ENCODE measurements at regions not wholly inside any gene's neighbourhood (a gene's known extent, or its start where the extent isn't known, plus 50 kb on each side); places are given as distances from the start of the nearest gene placed in this dataset.

DNA sequence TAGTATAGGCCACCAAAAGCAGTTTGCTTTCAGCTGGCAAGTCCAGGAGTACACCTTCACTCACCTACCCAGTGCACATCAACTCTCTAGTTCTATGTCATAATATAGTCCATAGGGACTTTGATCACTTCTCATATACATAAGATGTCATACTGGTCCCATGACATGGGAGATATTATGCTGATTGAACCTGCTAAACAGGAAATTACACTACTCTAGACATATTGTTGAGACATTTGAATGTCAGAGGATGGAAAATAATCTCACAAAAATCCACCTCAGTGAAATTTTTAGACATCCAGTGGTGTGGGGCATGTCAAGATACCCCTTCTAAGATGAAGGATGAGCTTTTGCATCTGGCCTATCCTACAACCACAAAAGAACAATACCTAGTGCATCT, 322.5 kb downstream of the EN1 start:
- H3K4me3 ChIP-seq (ENCODE audit: insufficient read length, low read depth) = no peak overlapping the region
- no peak for DNase-seq (ENCODE audit: low read depth, low spot score)

DNA sequence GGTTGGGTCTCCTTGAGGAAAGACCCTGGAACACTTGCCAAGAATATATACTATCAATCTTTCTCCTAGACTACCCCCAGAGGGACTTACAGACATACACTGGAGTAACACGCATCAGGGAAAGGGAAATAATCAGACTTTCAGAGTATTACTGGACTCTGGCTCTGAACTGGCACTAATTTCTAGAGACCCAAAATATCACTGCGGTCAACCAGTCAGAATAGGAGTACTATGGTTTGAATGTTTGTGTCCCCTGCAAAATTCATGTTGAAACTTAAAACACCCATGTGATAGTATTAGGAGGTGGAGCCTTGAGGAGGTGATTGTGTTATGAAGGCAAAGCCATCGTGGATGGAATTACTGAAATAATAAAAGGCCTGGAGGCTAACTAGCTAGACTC, 323.7 kb downstream of the EN1 start:
- no peaks in the 10 kb centered on the region for H3K4me1 ChIP-seq (ENCODE audit: insufficient read depth, insufficient read length)
- H3K4me3 ChIP-seq (ENCODE audit: insufficient read length, low read depth) = no peak overlapping the region
- no peak overlapping the region for H3K9ac ChIP-seq (ENCODE audit: insufficient read length, low read depth)
- H3K9me3 ChIP-seq (ENCODE audit: insufficient read depth, low read length) = peaks cover 47% of the 10 kb centered on the region
- no peaks in the 10 kb centered on the region for H3K27me3 ChIP-seq (ENCODE audit: insufficient read depth, insufficient read length)
- TF ChIP-seq YY1 (IDR thresholded peaks at IDR 0.05; ENCODE audit: insufficient read depth, insufficient read length) (no peak), SUZ12 (IDR thresholded peaks at IDR 0.05; ENCODE audit: extremely low read depth, insufficient read depth, insufficient read length) (no peak), ZNF274 (IDR thresholded peaks at IDR 0.05; ENCODE audit: low read depth, low read length) (no peak)
- DNase-seq (ENCODE audit: low read depth, low spot score) = no peak
- no peaks in the 10 kb centered on the region for H3K36me3 ChIP-seq (ENCODE audit: insufficient read depth, insufficient read length, low read length)

More for the DNA sequence above, 322.5 kb downstream of the EN1 start:
- TF ChIP-seq ZNF274 (IDR thresholded peaks at IDR 0.05; ENCODE audit: low read depth, low read length) (no peak), SUZ12 (IDR thresholded peaks at IDR 0.05; ENCODE audit: extremely low read depth, insufficient read depth, insufficient read length) (no peak), YY1 (IDR thresholded peaks at IDR 0.05; ENCODE audit: insufficient read depth, insufficient read length) (no peak)
- Histone ChIP-seq H3K27me3 (ENCODE audit: insufficient read depth, insufficient read length) (no peaks in the 10 kb centered on the region), H3K9me3 (ENCODE audit: insufficient read depth, low read length) (peaks cover 36% of the 10 kb centered on the region), H3K9ac (ENCODE audit: insufficient read length, low read depth) (no peak overlapping the region), H3K4me1 (ENCODE audit: insufficient read depth, insufficient read length) (no peaks in the 10 kb centered on the region), H3K36me3 (ENCODE audit: insufficient read depth, insufficient read length, low read length) (no peaks in the 10 kb centered on the region)

DNA sequence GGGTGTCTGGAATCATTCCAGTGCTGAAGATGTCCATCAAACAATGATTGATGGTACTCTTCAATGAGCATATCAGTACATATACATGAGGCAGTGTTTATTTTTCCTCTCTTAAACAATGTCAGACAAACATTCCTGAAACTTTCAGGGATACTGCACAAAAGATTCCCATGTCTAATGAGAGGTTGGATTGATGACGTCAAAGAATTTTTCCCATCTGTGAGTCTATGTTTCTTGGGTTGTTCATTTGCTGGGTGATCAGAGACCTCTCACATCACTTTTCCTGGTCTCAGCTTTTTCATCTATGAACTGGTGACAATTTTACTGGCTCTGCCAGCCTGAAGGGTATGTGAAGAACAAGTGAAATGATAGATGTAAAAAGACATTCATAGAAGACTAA, 325.5 kb downstream of the EN1 start:
- peaks cover 51% of the 10 kb centered on the region for H3K9me3 ChIP-seq (ENCODE audit: insufficient read depth, low read length)

DNA sequence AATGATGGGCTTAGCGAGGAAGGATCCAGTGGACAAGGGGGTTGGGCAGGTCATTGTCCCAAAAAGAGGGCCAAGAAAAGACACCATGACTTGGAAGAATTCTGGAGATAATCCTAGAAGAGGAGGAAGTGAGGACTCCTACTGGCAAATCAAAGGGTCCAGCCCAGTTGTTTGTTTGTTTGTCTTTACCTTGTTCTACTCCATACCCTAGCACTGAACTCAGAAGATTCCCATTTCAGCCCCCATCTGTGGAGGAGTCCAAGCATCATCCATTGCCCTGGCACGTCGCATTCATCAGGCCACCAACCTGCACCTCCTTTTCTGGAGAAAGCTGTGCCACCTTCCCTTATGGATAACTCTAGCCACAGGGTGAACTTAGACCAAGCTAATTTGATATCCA, 326.2 kb downstream of the EN1 start:
- DNase-seq (ENCODE audit: low read depth, low spot score) = no peak
- Histone ChIP-seq H3K9ac (ENCODE audit: insufficient read length, low read depth) (no peak overlapping the region), H3K9me3 (ENCODE audit: insufficient read depth, low read length) (peaks cover 51% of the 10 kb centered on the region), H3K36me3 (ENCODE audit: insufficient read depth, insufficient read length, low read length) (no peaks in the 10 kb centered on the region), H3K4me1 (ENCODE audit: insufficient read depth, insufficient read length) (no peaks in the 10 kb centered on the region), H3K4me3 (ENCODE audit: insufficient read length, low read depth) (no peak overlapping the region), H3K27me3 (ENCODE audit: insufficient read depth, insufficient read length) (no peaks in the 10 kb centered on the region)
- TF ChIP-seq ZNF274 (IDR thresholded peaks at IDR 0.05; ENCODE audit: low read depth, low read length) (peak; percentile 85), YY1 (IDR thresholded peaks at IDR 0.05; ENCODE audit: insufficient read depth, insufficient read length) (no peak)

More for the DNA sequence above, 325.5 kb downstream of the EN1 start:
- no peak overlapping the region for H3K4me3 ChIP-seq (ENCODE audit: insufficient read length, low read depth)
- H3K36me3 ChIP-seq (ENCODE audit: insufficient read depth, insufficient read length, low read length) = no peaks in the 10 kb centered on the region
- no peak overlapping the region for H3K9ac ChIP-seq (ENCODE audit: insufficient read length, low read depth)
- no peaks in the 10 kb centered on the region for H3K4me1 ChIP-seq (ENCODE audit: insufficient read depth, insufficient read length)
- no peak for TF ChIP-seq SUZ12 (IDR thresholded peaks at IDR 0.05; ENCODE audit: extremely low read depth, insufficient read depth, insufficient read length)
- no peak for TF ChIP-seq YY1 (IDR thresholded peaks at IDR 0.05; ENCODE audit: insufficient read depth, insufficient read length)
- TF ChIP-seq ZNF274 (IDR thresholded peaks at IDR 0.05; ENCODE audit: low read depth, low read length) = no peak
- no peaks in the 10 kb centered on the region for H3K27me3 ChIP-seq (ENCODE audit: insufficient read depth, insufficient read length)
- no peak for DNase-seq (ENCODE audit: low read depth, low spot score)

DNA sequence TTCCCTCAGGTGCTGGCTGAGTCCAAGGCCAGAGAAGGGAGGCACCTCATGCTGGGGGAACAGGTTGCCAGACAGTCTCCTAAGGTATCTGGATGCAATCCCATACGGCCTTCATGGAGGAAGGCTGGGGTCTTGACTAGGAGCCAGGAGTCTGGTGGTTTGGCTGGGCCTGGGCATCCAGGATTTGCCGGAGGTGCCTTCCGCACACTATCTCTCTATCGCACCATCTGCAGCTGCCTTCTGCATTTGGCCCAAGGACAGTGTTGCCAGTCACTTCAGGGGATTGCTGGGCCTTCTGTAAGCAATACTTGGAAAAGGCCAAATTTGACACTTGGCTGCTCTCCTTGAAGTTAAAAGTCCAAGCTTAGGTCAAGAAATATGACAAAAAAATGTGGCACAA, 327.2 kb downstream of the EN1 start:
- DNase-seq (ENCODE audit: low read depth, low spot score) = no peak
- Histone ChIP-seq H3K36me3 (ENCODE audit: insufficient read depth, insufficient read length, low read length) (no peaks in the 10 kb centered on the region), H3K4me1 (ENCODE audit: insufficient read depth, insufficient read length) (no peaks in the 10 kb centered on the region), H3K9me3 (ENCODE audit: insufficient read depth, low read length) (peaks cover 52% of the 10 kb centered on the region), H3K9ac (ENCODE audit: insufficient read length, low read depth) (no peak overlapping the region), H3K4me3 (ENCODE audit: insufficient read length, low read depth) (no peak overlapping the region), H3K27me3 (ENCODE audit: insufficient read depth, insufficient read length) (no peaks in the 10 kb centered on the region)
- TF ChIP-seq ZNF274 (IDR thresholded peaks at IDR 0.05; ENCODE audit: low read depth, low read length) (no peak), YY1 (IDR thresholded peaks at IDR 0.05; ENCODE audit: insufficient read depth, insufficient read length) (no peak), SUZ12 (IDR thresholded peaks at IDR 0.05; ENCODE audit: extremely low read depth, insufficient read depth, insufficient read length) (no peak)

- no peak for DNase-seq (ENCODE audit: low read depth, low spot score)
- H3K4me1 ChIP-seq (ENCODE audit: insufficient read depth, insufficient read length) = no peaks in the 10 kb centered on the region
- no peaks in the 10 kb centered on the region for H3K36me3 ChIP-seq (ENCODE audit: insufficient read depth, insufficient read length, low read length)
- peaks cover 60% of the 10 kb centered on the region for H3K9me3 ChIP-seq (ENCODE audit: insufficient read depth, low read length)
- TF ChIP-seq YY1 (IDR thresholded peaks at IDR 0.05; ENCODE audit: insufficient read depth, insufficient read length) = no peak
- no peak for TF ChIP-seq SUZ12 (IDR thresholded peaks at IDR 0.05; ENCODE audit: extremely low read depth, insufficient read depth, insufficient read length)
- no peak for TF ChIP-seq ZNF274 (IDR thresholded peaks at IDR 0.05; ENCODE audit: low read depth, low read length)
- H3K27me3 ChIP-seq (ENCODE audit: insufficient read depth, insufficient read length) = no peaks in the 10 kb centered on the region
- no peak overlapping the region for H3K9ac ChIP-seq (ENCODE audit: insufficient read length, low read depth)
- H3K4me3 ChIP-seq (ENCODE audit: insufficient read length, low read depth) = no peak overlapping the region
Observed at GRCh38 chr2:118519511-118519910, 327.9 kb downstream of the EN1 start.

DNA sequence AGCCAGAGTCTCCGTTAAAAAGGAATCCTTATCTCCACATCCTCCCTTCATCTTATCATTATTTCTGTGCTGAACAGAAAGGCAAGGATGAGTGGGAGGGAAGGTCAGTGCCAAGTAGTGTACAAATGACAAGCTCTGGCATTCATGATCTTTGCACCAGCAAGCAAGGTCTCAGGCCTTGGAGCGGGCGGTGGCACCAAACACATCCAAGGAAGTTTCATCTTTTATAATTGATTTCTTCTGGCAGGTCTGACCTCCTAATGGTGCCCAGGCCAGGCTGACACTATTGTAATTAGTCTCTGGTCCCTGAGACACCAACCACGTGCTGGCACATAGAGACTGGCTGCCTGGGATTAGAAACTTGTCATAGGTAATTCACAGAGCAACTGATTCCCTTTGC, 336.6 kb downstream of the EN1 start:
- H3K27me3 ChIP-seq (ENCODE audit: insufficient read depth, insufficient read length) = no peaks in the 10 kb centered on the region
- H3K4me3 ChIP-seq (ENCODE audit: insufficient read length, low read depth) = no peak overlapping the region
- no peak for DNase-seq (ENCODE audit: low read depth, low spot score)
- H3K4me1 ChIP-seq (ENCODE audit: insufficient read depth, insufficient read length) = no peaks in the 10 kb centered on the region
- H3K9ac ChIP-seq (ENCODE audit: insufficient read length, low read depth) = no peak overlapping the region
- TF ChIP-seq YY1 (IDR thresholded peaks at IDR 0.05; ENCODE audit: insufficient read depth, insufficient read length) = no peak
- TF ChIP-seq ZNF274 (IDR thresholded peaks at IDR 0.05; ENCODE audit: low read depth, low read length) = no peak
- no peak for TF ChIP-seq SUZ12 (IDR thresholded peaks at IDR 0.05; ENCODE audit: extremely low read depth, insufficient read depth, insufficient read length)
- no peaks in the 10 kb centered on the region for H3K36me3 ChIP-seq (ENCODE audit: insufficient read depth, insufficient read length, low read length)
- H3K9me3 ChIP-seq (ENCODE audit: insufficient read depth, low read length) = peaks cover 16% of the 10 kb centered on the region

Data from NT2/D1 (cell line).